Tongue (tissue), 1 donor: ENCODE measurements at regions not wholly inside any gene's neighbourhood (a gene's known extent, or its start where the extent isn't known, plus 50 kb on each side); places are given as distances from the start of the nearest gene placed in this dataset.

Source experiments
- DNase-seq: peaks from one replicate; pipeline ENCODE4 v3.0.0-alpha.2; 2015

- DNase-seq = no peak
Observed at GRCh38 chr10:37685741-37686683, 171.4 kb downstream of the ZNF248 start.

- DNase-seq = no peak
Observed at GRCh38 chr10:37684765-37685164, 172.6 kb downstream of the ZNF248 start.

- DNase-seq = no peak
Observed at GRCh38 chr10:37682617-37683016, 174.8 kb downstream of the ZNF248 start.

- no peak for DNase-seq
Observed at GRCh38 chr10:37681617-37681999, 175.8 kb downstream of the ZNF248 start.

GRCh38 chr10:37680716-37681616 lies 176.4 kb downstream of the ZNF248 start:
- no peak for DNase-seq

GRCh38 chr10:37680243-37680683 lies 177.1 kb downstream of the ZNF248 start:
- DNase-seq = no peak

- DNase-seq = no peak
Observed at GRCh38 chr10:37679465-37679864, 177.9 kb downstream of the ZNF248 start.

- DNase-seq = no peak
Observed at GRCh38 chr10:37675449-37675848, 182.0 kb downstream of the ZNF248 start.

- no peak for DNase-seq
Observed at GRCh38 chr10:37671802-37672201, 185.6 kb downstream of the ZNF248 start.

- DNase-seq = no peak
Observed at GRCh38 chr10:37667736-37668135, 189.7 kb downstream of the ZNF248 start.

GRCh38 chr10:37654466-37654865 lies 202.9 kb downstream of the ZNF248 start:
- DNase-seq = no peak

GRCh38 chr10:37643187-37643586 lies 214.2 kb downstream of the ZNF248 start:
- no peak for DNase-seq

GRCh38 chr10:37640301-37640700 lies 217.1 kb downstream of the ZNF248 start:
- DNase-seq = no peak

GRCh38 chr10:37639200-37639599 lies 218.2 kb downstream of the ZNF248 start:
- DNase-seq = no peak

- no peak for DNase-seq
Observed at GRCh38 chr10:37638569-37638968, 218.8 kb downstream of the ZNF248 start.

GRCh38 chr10:37634351-37634880 lies 223.0 kb downstream of the ZNF248 start:
- DNase-seq = no peak

- DNase-seq = peak; percentile 0
Observed at GRCh38 chr10:37632641-37633040, 224.8 kb downstream of the ZNF248 start.

GRCh38 chr10:37623506-37623905 lies 233.9 kb downstream of the ZNF248 start:
- DNase-seq = no peak

GRCh38 chr10:37619336-37619735 lies 238.1 kb downstream of the ZNF248 start:
- no peak for DNase-seq

GRCh38 chr10:37588299-37588698 lies 269.1 kb downstream of the ZNF248 start:
- DNase-seq = no peak

GRCh38 chr10:37584643-37585042 lies 272.8 kb downstream of the ZNF248 start:
- no peak for DNase-seq

- DNase-seq = no peak
Observed at GRCh38 chr10:37582237-37582636, 275.2 kb downstream of the ZNF248 start.

- no peak for DNase-seq
Observed at GRCh38 chr10:37576154-37576553, 281.3 kb downstream of the ZNF248 start.
